ENCODE measurements at regions not wholly inside any gene's neighbourhood (a gene's known extent, or its start where the extent isn't known, plus 50 kb on each side); places are given as distances from the start of the nearest gene placed in this dataset.
"Not testable (repeated sequence)": the region's sequence is repeated elsewhere in the genome, so short reads cannot be mapped to it uniquely, and the experiment has no call there.

- not testable (repeated sequence) for TF ChIP-seq CTCF, POLR2A (IDR thresholded peaks at IDR 0.05)
Observed at GRCh38 chr11:45731171-45731570, 65.7 kb upstream of the CHST1 start.
